GM23338 (cell line): ENCODE measurements at regions not wholly inside any gene's neighbourhood (a gene's known extent, or its start where the extent isn't known, plus 50 kb on each side); places are given as distances from the start of the nearest gene placed in this dataset.

Experiments
- ATAC-seq: fragments of 200-7000 bp; cut with Tn5 transposase; 3 replicates; pipeline ENCODE4 v1.9.1; 2020
- DNase-seq: peaks from one replicate; pipeline ENCODE4 v3.0.0-alpha.2; 2015; ENCODE audit warnings: low spot score
- H2AFZ ChIP-seq: fragments of 200-600 bp; sonication (generic); 2 replicates; pipeline ENCODE4 v1.8.0; 2016; ENCODE audit warnings: antibody characterized with exemption, mild to moderate bottlenecking, moderate library complexity
- H3F3A ChIP-seq: fragments of 200-600 bp; sonication (generic); replicated peaks from 2 replicates; pipeline ENCODE4 v1.8.0; 2017; ENCODE audit warnings: antibody characterized with exemption, mixed run types, low read depth
- H3K27ac ChIP-seq: fragments of 200-600 bp; sonication (generic); 2 replicates; pipeline ENCODE4 v1.6.1; 2016; ENCODE audit warnings: low read depth
- H3K27me3 ChIP-seq: fragments of 200-600 bp; sonication (generic); 2 replicates; pipeline ENCODE4 v1.8.0; 2016; ENCODE audit warnings: mild to moderate bottlenecking, mixed run types, moderate library complexity; ENCODE audit not compliant: insufficient read depth
- H3K36me3 ChIP-seq: fragments of 200-600 bp; sonication (generic); 2 replicates; pipeline ENCODE4 v1.8.0; 2016; ENCODE audit warnings: mild to moderate bottlenecking; ENCODE audit not compliant: insufficient read depth
- H3K4me1 ChIP-seq: fragments of 200-600 bp; sonication (generic); 2 replicates; pipeline ENCODE4 v1.8.0; 2016; ENCODE audit warnings: mild to moderate bottlenecking, moderate library complexity; ENCODE audit not compliant: insufficient read depth
- H3K4me2 ChIP-seq: fragments of 200-600 bp; sonication (generic); 2 replicates; pipeline ENCODE4 v1.7.1; 2017; ENCODE audit warnings: mixed run types
- H3K4me3 ChIP-seq: fragments of 200-600 bp; sonication (generic); 2 replicates; pipeline ENCODE4 v1.6.1; 2016; ENCODE audit warnings: mixed run types
- H3K79me2 ChIP-seq: fragments of 200-600 bp; sonication (generic); replicated peaks from 2 replicates; pipeline ENCODE4 v1.8.0; 2017; ENCODE audit warnings: mild to moderate bottlenecking; ENCODE audit not compliant: insufficient read depth
- H3K9me2 ChIP-seq: fragments of 200-600 bp; sonication (generic); 2 replicates; pipeline ENCODE4 v1.8.0; 2017; ENCODE audit not compliant: insufficient read depth
- H4K20me1 ChIP-seq: fragments of 200-600 bp; sonication (generic); replicated peaks from 2 replicates; pipeline ENCODE4 v1.8.0; 2017; ENCODE audit warnings: mild to moderate bottlenecking; ENCODE audit not compliant: insufficient read depth
- H3K27ac Mint-ChIP-seq: 2 replicates; pipeline ENCODE4 v1.8.0; 2020; ENCODE audit warnings: inconsistent platforms, mild to moderate bottlenecking, moderate library complexity, mixed read lengths
- H3K27me3 Mint-ChIP-seq: 3 replicates; pipeline ENCODE4 v1.8.0; 2022; ENCODE audit warnings: low read depth, mild to moderate bottlenecking, moderate library complexity, mixed read lengths, inconsistent platforms; ENCODE audit not compliant: insufficient read depth, poor library complexity
- H3K36me3 Mint-ChIP-seq: 3 replicates; pipeline ENCODE4 v1.8.0; 2021; ENCODE audit warnings: low read depth, mild to moderate bottlenecking, inconsistent platforms, moderate library complexity, mixed read lengths
- H3K4me1 Mint-ChIP-seq: 3 replicates; pipeline ENCODE4 v1.8.0; 2020; ENCODE audit warnings: mild to moderate bottlenecking, inconsistent platforms, mixed read lengths
- H3K4me3 Mint-ChIP-seq: 3 replicates; pipeline ENCODE4 v1.8.0; 2021; ENCODE audit warnings: moderate library complexity, mild to moderate bottlenecking, inconsistent platforms, mixed read lengths
- H3K9me3 Mint-ChIP-seq: 3 replicates; pipeline ENCODE4 v1.8.0; 2020; ENCODE audit warnings: moderate library complexity, mild to moderate bottlenecking, inconsistent platforms, mixed read lengths
- CREB1 ChIP-seq: fragments of 250-450 bp; sonication (Bioruptor Pico); IDR thresholded peaks from 2 replicates; pipeline ENCODE4 v1.5.0; 2020; ENCODE audit warnings: low read depth, mild to moderate bottlenecking, moderate library complexity
- EZH2 ChIP-seq: fragments of 200-600 bp; sonication (generic); IDR thresholded peaks from one replicate; pipeline ENCODE4 v1.8.0; 2017; ENCODE audit warnings: antibody characterized with exemption, mild to moderate bottlenecking, low read depth; ENCODE audit not compliant: unreplicated experiment
- EZH2phosphoT487 ChIP-seq: fragments of 200-600 bp; sonication (generic); IDR thresholded peaks from one replicate; pipeline ENCODE4 v1.8.1; 2018; ENCODE audit warnings: antibody characterized with exemption; ENCODE audit not compliant: unreplicated experiment
- JUNB ChIP-seq: IDR thresholded peaks from one replicate; pipeline ENCODE4 v1.6.1; 2016; ENCODE audit warnings: antibody characterized with exemption; ENCODE audit not compliant: unreplicated experiment
- NANOG ChIP-seq: IDR thresholded peaks from 2 replicates; pipeline ENCODE4 v1.6.1; 2016; ENCODE audit warnings: antibody characterized with exemption, borderline replicate concordance
- POLR2AphosphoS5 ChIP-seq: IDR thresholded peaks from 2 replicates; pipeline ENCODE4 v1.6.1; 2016; ENCODE audit warnings: antibody characterized with exemption, low read depth
- STAT1 ChIP-seq: IDR thresholded peaks from one replicate; pipeline ENCODE4 v1.6.1; 2016; ENCODE audit warnings: antibody characterized with exemption; ENCODE audit not compliant: unreplicated experiment
- ZNF114 ChIP-seq: fragments of 250-450 bp; sonication (Bioruptor Pico); IDR thresholded peaks from 2 replicates; pipeline ENCODE4 v1.5.0; 2020; ENCODE audit warnings: mild to moderate bottlenecking, moderate library complexity
- ZNF331 ChIP-seq: fragments of 250-450 bp; sonication (Bioruptor Pico); IDR thresholded peaks from 2 replicates; pipeline ENCODE4 v1.5.0; 2020; ENCODE audit warnings: low read depth, mild to moderate bottlenecking, moderate library complexity
- TF ChIP-seq, protein P1 (sequence below): IDR thresholded peaks from one replicate; pipeline ENCODE4 v1.6.1; 2018; ENCODE audit warnings: antibody characterized with exemption; ENCODE audit not compliant: unreplicated experiment
- TF ChIP-seq, protein P2 (sequence below): IDR thresholded peaks from 2 replicates; pipeline ENCODE4 v1.6.1; 2016; ENCODE audit warnings: antibody characterized with exemption
- TF ChIP-seq, protein P3 (sequence below): fragments of 250-450 bp; sonication (Bioruptor Pico); IDR thresholded peaks from 2 replicates; pipeline ENCODE4 v1.5.0; 2020; ENCODE audit warnings: mild to moderate bottlenecking, moderate library complexity
- TF ChIP-seq, protein P4 (sequence below), 2 experiments: fragments of 200-600 bp in 1 of 2; sonication (generic) in 1 of 2; conservative IDR thresholded peaks; 2 replicates each; pipeline versions ENCODE4 v1.5.1 to v1.6.1; 2016 to 2017; ENCODE audit warnings: antibody characterized with exemption in 2 of 2, low read depth in 2 of 2, mild to moderate bottlenecking in 2 of 2, moderate library complexity in 1 of 2

DNA sequence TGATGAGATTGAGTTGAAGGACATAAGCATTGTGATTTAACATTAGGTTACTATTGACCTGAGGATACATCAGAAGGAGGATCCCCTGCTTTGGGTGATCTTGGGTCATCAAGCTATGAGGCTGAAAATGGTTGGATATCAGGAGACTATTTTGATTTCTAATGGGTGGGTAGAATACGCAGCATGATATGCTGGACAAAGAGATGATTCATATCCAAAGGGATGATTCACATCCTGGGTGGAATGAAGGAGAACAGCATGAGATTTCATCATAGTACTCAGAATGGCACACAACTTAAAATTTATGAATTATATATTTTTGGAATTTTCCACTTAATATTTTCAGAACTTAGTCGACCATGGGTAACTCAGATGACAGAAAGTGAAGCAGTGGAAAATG lies 1759.5 kb upstream of the C9orf72 start:
- no peak overlapping the region for H3K27ac ChIP-seq
- no peak overlapping the region for H3K4me3 Mint-ChIP-seq
- no peak overlapping the region for H3K4me2 ChIP-seq

More for the DNA sequence above, 1759.5 kb upstream of the C9orf72 start:
- no peak for DNase-seq
- H2AFZ ChIP-seq = no peak overlapping the region
- H3K79me2 ChIP-seq = no peaks in the 10 kb centered on the region
- no peaks in the 10 kb centered on the region for H3K27me3 Mint-ChIP-seq
- no peak overlapping the region for H3K27ac Mint-ChIP-seq
- no peaks in the 10 kb centered on the region for H3K27me3 ChIP-seq
- H3K9me3 Mint-ChIP-seq = no peaks in the 10 kb centered on the region
- no peak for TF ChIP-seq STAT1
- TF ChIP-seq CREB1 (CRISPR knock-in tag) = no peak
- no peak for TF ChIP-seq POLR2AphosphoS5
- TF ChIP-seq, protein P1, sequence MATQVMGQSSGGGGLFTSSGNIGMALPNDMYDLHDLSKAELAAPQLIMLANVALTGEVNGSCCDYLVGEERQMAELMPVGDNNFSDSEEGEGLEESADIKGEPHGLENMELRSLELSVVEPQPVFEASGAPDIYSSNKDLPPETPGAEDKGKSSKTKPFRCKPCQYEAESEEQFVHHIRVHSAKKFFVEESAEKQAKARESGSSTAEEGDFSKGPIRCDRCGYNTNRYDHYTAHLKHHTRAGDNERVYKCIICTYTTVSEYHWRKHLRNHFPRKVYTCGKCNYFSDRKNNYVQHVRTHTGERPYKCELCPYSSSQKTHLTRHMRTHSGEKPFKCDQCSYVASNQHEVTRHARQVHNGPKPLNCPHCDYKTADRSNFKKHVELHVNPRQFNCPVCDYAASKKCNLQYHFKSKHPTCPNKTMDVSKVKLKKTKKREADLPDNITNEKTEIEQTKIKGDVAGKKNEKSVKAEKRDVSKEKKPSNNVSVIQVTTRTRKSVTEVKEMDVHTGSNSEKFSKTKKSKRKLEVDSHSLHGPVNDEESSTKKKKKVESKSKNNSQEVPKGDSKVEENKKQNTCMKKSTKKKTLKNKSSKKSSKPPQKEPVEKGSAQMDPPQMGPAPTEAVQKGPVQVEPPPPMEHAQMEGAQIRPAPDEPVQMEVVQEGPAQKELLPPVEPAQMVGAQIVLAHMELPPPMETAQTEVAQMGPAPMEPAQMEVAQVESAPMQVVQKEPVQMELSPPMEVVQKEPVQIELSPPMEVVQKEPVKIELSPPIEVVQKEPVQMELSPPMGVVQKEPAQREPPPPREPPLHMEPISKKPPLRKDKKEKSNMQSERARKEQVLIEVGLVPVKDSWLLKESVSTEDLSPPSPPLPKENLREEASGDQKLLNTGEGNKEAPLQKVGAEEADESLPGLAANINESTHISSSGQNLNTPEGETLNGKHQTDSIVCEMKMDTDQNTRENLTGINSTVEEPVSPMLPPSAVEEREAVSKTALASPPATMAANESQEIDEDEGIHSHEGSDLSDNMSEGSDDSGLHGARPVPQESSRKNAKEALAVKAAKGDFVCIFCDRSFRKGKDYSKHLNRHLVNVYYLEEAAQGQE = no peak
- TF ChIP-seq NANOG = no peak
- TF ChIP-seq, protein P2, sequence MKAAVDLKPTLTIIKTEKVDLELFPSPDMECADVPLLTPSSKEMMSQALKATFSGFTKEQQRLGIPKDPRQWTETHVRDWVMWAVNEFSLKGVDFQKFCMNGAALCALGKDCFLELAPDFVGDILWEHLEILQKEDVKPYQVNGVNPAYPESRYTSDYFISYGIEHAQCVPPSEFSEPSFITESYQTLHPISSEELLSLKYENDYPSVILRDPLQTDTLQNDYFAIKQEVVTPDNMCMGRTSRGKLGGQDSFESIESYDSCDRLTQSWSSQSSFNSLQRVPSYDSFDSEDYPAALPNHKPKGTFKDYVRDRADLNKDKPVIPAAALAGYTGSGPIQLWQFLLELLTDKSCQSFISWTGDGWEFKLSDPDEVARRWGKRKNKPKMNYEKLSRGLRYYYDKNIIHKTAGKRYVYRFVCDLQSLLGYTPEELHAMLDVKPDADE = no peak
- no peak for TF ChIP-seq ZNF331
- TF ChIP-seq ZNF114 (CRISPR knock-in tag) = no peak
- no peak for TF ChIP-seq EZH2
- TF ChIP-seq, protein P3, sequence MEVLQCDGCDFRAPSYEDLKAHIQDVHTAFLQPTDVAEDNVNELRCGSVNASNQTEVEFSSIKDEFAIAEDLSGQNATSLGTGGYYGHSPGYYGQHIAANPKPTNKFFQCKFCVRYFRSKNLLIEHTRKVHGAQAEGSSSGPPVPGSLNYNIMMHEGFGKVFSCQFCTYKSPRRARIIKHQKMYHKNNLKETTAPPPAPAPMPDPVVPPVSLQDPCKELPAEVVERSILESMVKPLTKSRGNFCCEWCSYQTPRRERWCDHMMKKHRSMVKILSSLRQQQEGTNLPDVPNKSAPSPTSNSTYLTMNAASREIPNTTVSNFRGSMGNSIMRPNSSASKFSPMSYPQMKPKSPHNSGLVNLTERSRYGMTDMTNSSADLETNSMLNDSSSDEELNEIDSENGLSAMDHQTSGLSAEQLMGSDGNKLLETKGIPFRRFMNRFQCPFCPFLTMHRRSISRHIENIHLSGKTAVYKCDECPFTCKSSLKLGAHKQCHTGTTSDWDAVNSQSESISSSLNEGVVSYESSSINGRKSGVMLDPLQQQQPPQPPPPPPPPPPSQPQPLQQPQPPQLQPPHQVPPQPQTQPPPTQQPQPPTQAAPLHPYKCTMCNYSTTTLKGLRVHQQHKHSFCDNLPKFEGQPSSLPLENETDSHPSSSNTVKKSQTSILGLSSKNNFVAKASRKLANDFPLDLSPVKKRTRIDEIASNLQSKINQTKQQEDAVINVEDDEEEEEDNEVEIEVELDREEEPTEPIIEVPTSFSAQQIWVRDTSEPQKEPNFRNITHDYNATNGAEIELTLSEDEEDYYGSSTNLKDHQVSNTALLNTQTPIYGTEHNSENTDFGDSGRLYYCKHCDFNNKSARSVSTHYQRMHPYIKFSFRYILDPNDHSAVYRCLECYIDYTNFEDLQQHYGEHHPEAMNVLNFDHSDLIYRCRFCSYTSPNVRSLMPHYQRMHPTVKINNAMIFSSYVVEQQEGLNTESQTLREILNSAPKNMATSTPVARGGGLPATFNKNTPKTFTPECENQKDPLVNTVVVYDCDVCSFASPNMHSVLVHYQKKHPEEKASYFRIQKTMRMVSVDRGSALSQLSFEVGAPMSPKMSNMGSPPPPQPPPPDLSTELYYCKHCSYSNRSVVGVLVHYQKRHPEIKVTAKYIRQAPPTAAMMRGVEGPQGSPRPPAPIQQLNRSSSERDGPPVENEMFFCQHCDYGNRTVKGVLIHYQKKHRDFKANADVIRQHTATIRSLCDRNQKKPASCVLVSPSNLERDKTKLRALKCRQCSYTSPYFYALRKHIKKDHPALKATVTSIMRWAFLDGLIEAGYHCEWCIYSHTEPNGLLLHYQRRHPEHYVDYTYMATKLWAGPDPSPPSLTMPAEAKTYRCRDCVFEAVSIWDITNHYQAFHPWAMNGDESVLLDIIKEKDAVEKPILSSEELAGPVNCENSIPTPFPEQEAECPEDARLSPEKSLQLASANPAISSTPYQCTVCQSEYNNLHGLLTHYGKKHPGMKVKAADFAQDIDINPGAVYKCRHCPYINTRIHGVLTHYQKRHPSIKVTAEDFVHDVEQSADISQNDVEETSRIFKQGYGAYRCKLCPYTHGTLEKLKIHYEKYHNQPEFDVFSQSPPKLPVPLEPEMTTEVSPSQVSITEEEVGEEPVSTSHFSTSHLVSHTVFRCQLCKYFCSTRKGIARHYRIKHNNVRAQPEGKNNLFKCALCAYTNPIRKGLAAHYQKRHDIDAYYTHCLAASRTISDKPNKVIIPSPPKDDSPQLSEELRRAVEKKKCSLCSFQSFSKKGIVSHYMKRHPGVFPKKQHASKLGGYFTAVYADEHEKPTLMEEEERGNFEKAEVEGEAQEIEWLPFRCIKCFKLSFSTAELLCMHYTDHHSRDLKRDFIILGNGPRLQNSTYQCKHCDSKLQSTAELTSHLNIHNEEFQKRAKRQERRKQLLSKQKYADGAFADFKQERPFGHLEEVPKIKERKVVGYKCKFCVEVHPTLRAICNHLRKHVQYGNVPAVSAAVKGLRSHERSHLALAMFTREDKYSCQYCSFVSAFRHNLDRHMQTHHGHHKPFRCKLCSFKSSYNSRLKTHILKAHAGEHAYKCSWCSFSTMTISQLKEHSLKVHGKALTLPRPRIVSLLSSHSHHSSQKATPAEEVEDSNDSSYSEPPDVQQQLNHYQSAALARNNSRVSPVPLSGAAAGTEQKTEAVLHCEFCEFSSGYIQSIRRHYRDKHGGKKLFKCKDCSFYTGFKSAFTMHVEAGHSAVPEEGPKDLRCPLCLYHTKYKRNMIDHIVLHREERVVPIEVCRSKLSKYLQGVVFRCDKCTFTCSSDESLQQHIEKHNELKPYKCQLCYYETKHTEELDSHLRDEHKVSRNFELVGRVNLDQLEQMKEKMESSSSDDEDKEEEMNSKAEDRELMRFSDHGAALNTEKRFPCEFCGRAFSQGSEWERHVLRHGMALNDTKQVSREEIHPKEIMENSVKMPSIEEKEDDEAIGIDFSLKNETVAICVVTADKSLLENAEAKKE (CRISPR knock-in tag) = no peak
- no peak for TF ChIP-seq EZH2phosphoT487
- TF ChIP-seq, protein P4, sequence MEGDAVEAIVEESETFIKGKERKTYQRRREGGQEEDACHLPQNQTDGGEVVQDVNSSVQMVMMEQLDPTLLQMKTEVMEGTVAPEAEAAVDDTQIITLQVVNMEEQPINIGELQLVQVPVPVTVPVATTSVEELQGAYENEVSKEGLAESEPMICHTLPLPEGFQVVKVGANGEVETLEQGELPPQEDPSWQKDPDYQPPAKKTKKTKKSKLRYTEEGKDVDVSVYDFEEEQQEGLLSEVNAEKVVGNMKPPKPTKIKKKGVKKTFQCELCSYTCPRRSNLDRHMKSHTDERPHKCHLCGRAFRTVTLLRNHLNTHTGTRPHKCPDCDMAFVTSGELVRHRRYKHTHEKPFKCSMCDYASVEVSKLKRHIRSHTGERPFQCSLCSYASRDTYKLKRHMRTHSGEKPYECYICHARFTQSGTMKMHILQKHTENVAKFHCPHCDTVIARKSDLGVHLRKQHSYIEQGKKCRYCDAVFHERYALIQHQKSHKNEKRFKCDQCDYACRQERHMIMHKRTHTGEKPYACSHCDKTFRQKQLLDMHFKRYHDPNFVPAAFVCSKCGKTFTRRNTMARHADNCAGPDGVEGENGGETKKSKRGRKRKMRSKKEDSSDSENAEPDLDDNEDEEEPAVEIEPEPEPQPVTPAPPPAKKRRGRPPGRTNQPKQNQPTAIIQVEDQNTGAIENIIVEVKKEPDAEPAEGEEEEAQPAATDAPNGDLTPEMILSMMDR (conservative IDR thresholded peaks at IDR 0.05; ENCODE audit: low read depth in 2 of 2) = no peak
- TF ChIP-seq JUNB = no peak
- H3K9me2 ChIP-seq = peaks cover 4% of the 10 kb centered on the region
- no peak for ATAC-seq
- no peaks in the 10 kb centered on the region for H3K4me1 Mint-ChIP-seq
- no peaks in the 10 kb centered on the region for H3K4me1 ChIP-seq
- H3F3A ChIP-seq = no peaks in the 10 kb centered on the region
- no peaks in the 10 kb centered on the region for H3K36me3 Mint-ChIP-seq
- H3K4me3 ChIP-seq = no peak overlapping the region
- no peaks in the 10 kb centered on the region for H3K36me3 ChIP-seq
- H4K20me1 ChIP-seq = no peaks in the 10 kb centered on the region
